ENCODE measurements at regions not wholly inside any gene's neighbourhood (a gene's known extent, or its start where the extent isn't known, plus 50 kb on each side); places are given as distances from the start of the nearest gene placed in this dataset.

DNA sequence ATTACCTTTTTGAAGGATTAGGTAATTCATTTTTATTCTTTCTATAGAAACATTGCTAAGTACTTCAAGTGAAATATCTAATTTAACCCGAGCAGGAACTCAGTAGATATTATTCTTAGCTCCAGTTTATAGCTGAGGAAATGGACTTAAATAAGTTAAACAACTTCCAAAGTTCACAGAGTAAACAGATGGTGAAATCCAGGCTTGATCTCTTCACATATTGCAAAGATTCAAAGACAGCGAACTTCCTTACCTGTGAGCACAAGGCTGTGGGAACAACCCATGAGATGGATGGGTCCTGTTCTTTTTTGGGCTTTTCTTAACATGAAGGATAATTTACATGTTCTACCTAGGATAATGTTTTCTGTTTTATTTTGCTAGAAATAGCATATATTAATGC is 439.0 kb downstream of the IRS1 start:
- TF ChIP-seq, protein P1, sequence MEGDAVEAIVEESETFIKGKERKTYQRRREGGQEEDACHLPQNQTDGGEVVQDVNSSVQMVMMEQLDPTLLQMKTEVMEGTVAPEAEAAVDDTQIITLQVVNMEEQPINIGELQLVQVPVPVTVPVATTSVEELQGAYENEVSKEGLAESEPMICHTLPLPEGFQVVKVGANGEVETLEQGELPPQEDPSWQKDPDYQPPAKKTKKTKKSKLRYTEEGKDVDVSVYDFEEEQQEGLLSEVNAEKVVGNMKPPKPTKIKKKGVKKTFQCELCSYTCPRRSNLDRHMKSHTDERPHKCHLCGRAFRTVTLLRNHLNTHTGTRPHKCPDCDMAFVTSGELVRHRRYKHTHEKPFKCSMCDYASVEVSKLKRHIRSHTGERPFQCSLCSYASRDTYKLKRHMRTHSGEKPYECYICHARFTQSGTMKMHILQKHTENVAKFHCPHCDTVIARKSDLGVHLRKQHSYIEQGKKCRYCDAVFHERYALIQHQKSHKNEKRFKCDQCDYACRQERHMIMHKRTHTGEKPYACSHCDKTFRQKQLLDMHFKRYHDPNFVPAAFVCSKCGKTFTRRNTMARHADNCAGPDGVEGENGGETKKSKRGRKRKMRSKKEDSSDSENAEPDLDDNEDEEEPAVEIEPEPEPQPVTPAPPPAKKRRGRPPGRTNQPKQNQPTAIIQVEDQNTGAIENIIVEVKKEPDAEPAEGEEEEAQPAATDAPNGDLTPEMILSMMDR (IDR thresholded peaks at IDR 0.05), result no peak
- TF ChIP-seq POLR2A (IDR thresholded peaks at IDR 0.05), result no peak

Measured in heart left ventricle (tissue), 13 donors.